Embryonic facial prominence (tissue), 1 donor: ENCODE measurements at regions not wholly inside any gene's neighbourhood (a gene's known extent, or its start where the extent isn't known, plus 50 kb on each side); places are given as distances from the start of the nearest gene placed in this dataset.
"Not testable (repeated sequence)": the region's sequence is repeated elsewhere in the genome, so short reads cannot be mapped to it uniquely, and the experiment has no call there.

Experiments used
- DNase-seq: peaks from one replicate; pipeline ENCODE4 v3.0.0-alpha.2; 2016; ENCODE audit errors: extremely low spot score

- DNase-seq = no peak
Measured at GRCh38 chr4:112005027-112005426, 140.2 kb upstream of the FAM241A start.

- no peak for DNase-seq
Measured at GRCh38 chr4:112007391-112007790, 137.9 kb upstream of the FAM241A start.

- no peak for DNase-seq
Measured at GRCh38 chr4:112015960-112016359, 129.3 kb upstream of the FAM241A start.

- no peak for DNase-seq
Measured at GRCh38 chr4:112023402-112023950, 121.8 kb upstream of the FAM241A start.

- no peak for DNase-seq
Measured at GRCh38 chr4:112026058-112026457, 119.2 kb upstream of the FAM241A start.

- no peak for DNase-seq
Measured at GRCh38 chr4:112029771-112030171, 115.5 kb upstream of the FAM241A start.

GRCh38 chr4:112031712-112032328 is 113.4 kb upstream of the FAM241A start:
- DNase-seq = peak; percentile 78

DNA sequence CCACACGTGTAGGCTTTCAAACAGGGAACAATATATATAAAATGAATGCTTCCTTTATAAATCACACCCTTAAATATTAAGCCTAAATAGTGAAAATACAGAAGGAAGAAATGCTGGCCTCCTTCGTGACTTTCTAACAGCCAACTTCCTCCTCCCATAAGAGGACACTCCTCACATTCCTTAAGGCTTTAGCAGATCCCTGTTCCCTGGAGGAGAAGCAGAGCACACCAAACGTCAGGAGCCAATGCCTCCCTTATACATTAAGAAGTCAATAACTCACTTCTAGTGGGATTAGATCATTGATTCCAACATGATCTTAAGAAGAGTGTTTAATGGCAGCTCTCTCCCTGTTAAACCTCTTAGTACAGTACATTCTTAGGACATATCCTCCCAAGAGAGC is 108.4 kb upstream of the FAM241A start:
- DNase-seq = no peak

DNA sequence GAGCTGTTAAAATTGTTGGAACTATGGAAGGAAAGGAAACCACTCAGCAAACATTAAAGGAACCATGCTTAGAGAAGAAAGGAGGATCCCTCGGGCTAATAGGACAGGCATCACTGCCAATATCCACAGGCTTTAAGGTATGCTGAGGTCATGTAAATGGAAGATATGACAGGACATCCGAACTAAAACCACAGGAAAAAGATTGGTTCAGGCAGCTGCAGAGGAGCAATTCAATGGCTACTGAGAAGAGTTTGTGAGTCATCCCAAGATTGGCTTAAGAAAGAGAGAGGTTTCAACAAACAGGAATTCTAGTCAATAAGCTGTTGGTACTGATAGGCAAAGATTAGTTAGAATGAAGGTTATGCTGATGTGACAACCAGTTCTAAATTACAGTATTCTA is 106.4 kb upstream of the FAM241A start:
- no peak for DNase-seq

DNA sequence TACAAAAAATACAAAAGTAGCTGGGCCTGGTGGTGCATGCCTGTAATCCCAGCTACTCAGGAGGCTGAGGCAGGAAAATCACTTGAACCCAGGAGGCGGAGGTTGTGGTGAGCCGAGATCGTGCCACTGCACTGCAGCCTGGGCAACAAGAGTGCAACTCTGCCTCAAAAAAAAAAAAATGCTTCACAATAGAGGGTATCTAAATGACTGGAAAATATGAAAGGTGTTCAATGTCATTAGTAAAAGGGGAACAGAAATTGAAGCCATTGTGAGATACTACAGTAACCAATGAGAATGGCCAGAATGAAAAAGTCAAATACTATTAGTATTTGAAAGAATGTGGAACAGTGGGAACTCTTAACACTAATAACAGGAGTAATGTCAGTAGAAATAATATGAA is 96.1 kb upstream of the FAM241A start:
- not testable (repeated sequence) for DNase-seq

- no peak for DNase-seq
Measured at GRCh38 chr4:112053825-112054350, 91.4 kb upstream of the FAM241A start.

- DNase-seq = no peak
Measured at GRCh38 chr4:112055100-112055499, 90.2 kb upstream of the FAM241A start.

GRCh38 chr4:112057470-112057869 is 87.8 kb upstream of the FAM241A start:
- DNase-seq = no peak

GRCh38 chr4:112058433-112058832 is 86.8 kb upstream of the FAM241A start:
- DNase-seq = no peak

DNA sequence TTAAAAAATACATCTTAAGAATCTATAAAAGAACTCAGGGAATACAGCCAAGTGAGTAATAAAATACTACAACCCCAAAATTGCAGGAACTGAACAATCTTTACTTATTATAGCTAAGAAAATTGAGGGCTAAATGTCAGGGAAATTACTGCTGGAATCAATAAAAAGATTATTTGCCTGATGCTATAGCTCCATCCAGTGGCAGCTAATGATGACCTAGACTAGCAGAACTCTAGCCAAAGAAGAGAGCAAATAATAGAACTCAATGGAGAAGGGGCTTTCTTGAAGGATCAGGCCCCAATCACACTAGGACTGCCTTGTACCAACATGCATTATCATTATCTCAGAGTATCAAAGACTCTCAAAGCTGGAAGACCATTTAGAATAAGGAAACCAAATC is 85.0 kb upstream of the FAM241A start:
- DNase-seq = no peak

GRCh38 chr4:112061207-112061817 is 83.9 kb upstream of the FAM241A start:
- DNase-seq = no peak

- DNase-seq = no peak
Measured at GRCh38 chr4:112063260-112063659, 82.0 kb upstream of the FAM241A start.

DNA sequence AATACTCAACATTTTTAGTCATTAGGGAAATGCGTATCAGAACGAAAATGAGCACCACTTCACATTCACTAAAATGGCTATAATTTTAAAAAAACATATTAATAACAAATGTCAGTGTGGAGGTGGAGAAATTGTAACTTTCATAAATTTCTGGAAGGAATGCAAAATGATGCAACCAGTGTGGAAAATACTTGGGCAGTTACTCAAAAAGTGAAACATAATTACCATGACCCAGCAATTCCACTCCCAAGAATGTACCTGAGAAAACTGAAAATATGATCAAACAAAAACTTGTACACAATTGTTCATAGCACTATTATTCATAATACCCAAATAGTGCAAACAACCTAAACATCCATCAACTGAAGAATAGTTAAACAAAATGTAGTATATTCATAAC is 76.1 kb upstream of the FAM241A start:
- DNase-seq = no peak

DNA sequence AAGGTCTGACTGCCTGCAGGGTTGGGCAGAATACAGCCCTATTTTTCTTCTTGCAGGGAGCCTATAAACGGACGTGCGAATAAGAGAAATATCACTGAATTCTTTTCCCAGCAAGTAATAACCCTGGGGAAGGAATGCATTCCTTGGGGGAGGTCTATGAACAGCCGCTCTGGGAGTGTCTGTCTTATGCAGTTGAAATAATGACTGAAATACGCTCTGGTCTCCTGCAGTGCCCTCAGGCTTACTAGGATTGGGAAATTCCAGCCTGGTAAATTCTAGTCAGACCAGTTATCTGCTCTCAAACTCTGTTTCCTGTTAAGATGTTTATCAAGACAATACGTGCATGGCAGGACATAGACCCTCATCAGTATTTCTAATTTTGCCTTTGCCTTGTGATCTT is 72.1 kb upstream of the FAM241A start:
- no peak for DNase-seq

GRCh38 chr4:112075129-112075753 is 70.0 kb upstream of the FAM241A start:
- DNase-seq = no peak

- DNase-seq = no peak
Measured at GRCh38 chr4:112075906-112076305, 69.3 kb upstream of the FAM241A start.

GRCh38 chr4:112076919-112077608 is 68.2 kb upstream of the FAM241A start:
- no peak for DNase-seq
